Thymus (tissue), 11 donors: ENCODE measurements at regions not wholly inside any gene's neighbourhood (a gene's known extent, or its start where the extent isn't known, plus 50 kb on each side); places are given as distances from the start of the nearest gene placed in this dataset.
A peak's percentile ranks its signal among the peaks of the same experiment; 100 is the strongest.

Experiments
- DNase-seq, 9 donors: peaks; one replicate each; pipeline ENCODE4 v3.0.0-alpha.2; 2013; ENCODE audit warnings: low spot score in 9 of 9, low read depth in 6 of 9, missing footprints in 1 of 9
- H3K27ac ChIP-seq, 2 donors: one replicate each; pipeline ENCODE4 v1.5.1; 2013; ENCODE audit warnings: control low read depth in 1 of 2, low read depth in 1 of 2, low read length in 1 of 2, mild to moderate bottlenecking in 1 of 2, moderate library complexity in 1 of 2
- H3K27me3 ChIP-seq, 2 donors: one replicate each; pipeline ENCODE4 v1.5.1; 2013; ENCODE audit warnings: low read length in 1 of 2; ENCODE audit not compliant: control insufficient read depth in 2 of 2, insufficient read depth in 1 of 2
- H3K36me3 ChIP-seq, 2 donors: one replicate each; pipeline ENCODE4 v1.5.1; 2013; ENCODE audit warnings: low read length in 1 of 2, mild to moderate bottlenecking in 1 of 2, moderate library complexity in 1 of 2; ENCODE audit not compliant: control insufficient read depth in 2 of 2, insufficient read depth in 2 of 2
- H3K4me1 ChIP-seq, 2 donors: one replicate each; pipeline ENCODE4 v1.5.1; 2013; ENCODE audit warnings: low read length in 2 of 2; ENCODE audit not compliant: control insufficient read depth in 2 of 2, insufficient read depth in 2 of 2
- H3K4me3 ChIP-seq, 2 donors: one replicate each; pipeline ENCODE4 v1.5.1; 2013; ENCODE audit warnings: low read length in 2 of 2, control low read depth in 1 of 2, mild to moderate bottlenecking in 1 of 2
- H3K9me3 ChIP-seq, 2 donors: one replicate each; pipeline ENCODE4 v1.5.1; 2013; ENCODE audit warnings: low read length in 1 of 2, mild to moderate bottlenecking in 1 of 2; ENCODE audit not compliant: control insufficient read depth in 2 of 2, insufficient read depth in 1 of 2
- WGBS: extraction: QIAGEN DNeasy Blood & Tissue Kit; methylation state at CpG from one replicate; pipeline ENCODE4 v1.1.7; 2013; 5-methylcytosine and 5-hydroxymethylcytosine counted together
- donor health status: healthy.

DNA sequence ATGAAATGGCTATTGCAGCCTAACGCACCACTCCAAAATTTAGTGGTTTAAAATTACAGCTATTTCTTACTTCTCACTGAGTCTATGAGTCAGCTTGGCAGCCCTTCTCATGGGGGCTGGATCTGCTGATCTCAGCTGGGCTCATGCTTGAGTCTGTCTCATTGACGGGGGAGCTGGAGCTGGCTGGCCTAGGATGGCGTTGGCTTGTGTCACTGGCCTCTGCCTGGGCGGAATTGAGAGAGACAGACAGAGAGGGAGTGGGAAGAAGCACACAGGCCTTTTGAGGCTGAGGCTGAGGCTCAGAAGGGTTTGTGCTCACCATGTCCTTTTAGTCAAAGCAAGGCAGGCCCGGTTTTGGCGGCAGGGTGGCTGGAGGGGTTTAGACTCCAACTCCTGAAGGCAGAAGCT lies 412.1 kb upstream of the MYT1L start:
- WGBS: 96% methylated on average over 6 of the region's 6 CpGs
- peak overlapping the region; percentile 56 to 68 for H3K27ac ChIP-seq

DNA sequence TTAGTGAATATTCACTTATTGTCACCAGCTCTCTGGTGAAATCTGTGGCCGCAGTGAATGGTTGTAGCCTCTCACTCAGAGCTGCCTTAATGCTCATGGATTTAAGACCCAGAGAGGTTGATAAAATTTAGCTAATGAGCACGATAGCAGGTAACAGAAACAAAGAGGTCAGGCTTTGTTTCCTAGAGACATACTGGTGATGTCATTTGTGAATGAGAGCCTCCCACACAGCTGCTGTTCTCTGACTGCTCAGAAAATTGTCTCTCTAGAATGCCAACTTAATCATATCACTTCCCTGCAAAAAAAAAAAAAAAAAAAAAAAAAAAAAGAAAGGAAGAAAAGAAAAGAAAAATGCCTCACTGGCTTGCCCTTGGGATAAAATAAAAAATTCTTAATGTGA lies 411.7 kb upstream of the MYT1L start:
- H3K27ac ChIP-seq: no peak overlapping the region
- H3K36me3 ChIP-seq: no peaks in the 10 kb centered on the region
- H3K9me3 ChIP-seq: no peaks in the 10 kb centered on the region
- H3K4me1 ChIP-seq: no peaks in the 10 kb centered on the region
- no peak overlapping the region for H3K4me3 ChIP-seq
- no peaks in the 10 kb centered on the region for H3K27me3 ChIP-seq
- 96% methylated on average over 2 of the region's 2 CpGs for WGBS
- no peak for DNase-seq

More for the DNA sequence above, 412.1 kb upstream of the MYT1L start:
- Histone ChIP-seq H3K36me3 (no peaks in the 10 kb centered on the region), H3K9me3 (no peaks in the 10 kb centered on the region), H3K4me3 (no peak overlapping the region), H3K27me3 (no peaks in the 10 kb centered on the region), H3K4me1 (no peaks in the 10 kb centered on the region)
- no peak for DNase-seq

DNA sequence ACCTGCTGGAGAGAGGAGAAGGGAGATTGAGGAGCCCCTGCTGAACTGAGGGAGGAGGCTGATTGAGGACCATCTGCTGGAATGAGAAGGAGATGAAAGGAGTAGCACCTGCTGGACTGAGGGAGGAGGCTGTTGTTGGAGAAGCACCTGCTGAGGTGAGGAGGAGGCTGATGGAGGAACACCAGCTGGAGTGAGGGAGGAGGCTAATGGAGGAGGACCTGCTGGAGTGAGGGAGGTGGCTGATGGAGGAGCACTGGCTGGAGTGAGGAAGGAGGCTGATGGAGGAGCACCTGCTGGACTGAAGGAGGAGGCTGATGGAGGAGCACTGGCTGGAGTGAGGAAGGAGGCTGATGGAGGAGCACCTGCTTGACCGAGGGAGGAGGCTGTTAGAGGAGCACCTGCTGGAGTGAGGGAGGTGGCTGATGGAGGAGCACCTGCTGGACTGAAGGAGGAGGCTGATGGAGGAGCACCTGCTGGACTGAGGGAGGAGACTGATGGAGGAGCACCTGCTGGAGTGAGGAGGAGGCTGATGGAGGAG lies 409.2 kb upstream of the MYT1L start:
- H3K4me1 ChIP-seq: no peaks in the 10 kb centered on the region
- WGBS: 100% methylated on average over 1 of the region's 1 CpG
- DNase-seq: no peak

DNA sequence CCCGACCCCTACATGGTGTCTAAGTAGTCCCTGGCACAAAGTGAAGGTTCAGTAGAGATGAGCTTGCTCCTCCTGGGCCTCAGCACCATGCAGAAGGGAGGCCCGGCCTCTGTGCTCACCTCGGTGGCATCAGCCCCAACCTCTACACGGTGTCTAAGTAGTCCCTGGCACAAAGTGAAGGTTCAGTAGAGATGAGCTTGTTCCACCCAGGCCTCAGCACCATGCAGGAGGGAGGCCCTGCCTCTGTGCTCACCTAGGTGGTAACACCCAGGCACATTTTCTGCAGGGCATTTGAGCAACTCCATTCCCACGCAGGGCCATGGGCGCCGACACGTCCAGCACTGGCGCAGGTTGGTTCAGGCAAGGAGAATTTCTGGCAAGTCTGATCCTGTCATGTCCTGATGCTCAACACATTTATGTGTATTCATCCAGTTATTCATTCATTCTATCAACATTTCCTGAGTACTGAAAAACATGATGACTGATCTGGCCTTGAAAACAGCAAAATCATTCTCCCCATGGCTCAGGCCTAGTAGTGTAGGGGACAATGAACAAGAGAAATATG lies 408.2 kb upstream of the MYT1L start:
- Histone ChIP-seq H3K36me3 (no peaks in the 10 kb centered on the region), H3K27me3 (no peaks in the 10 kb centered on the region), H3K4me1 (no peaks in the 10 kb centered on the region), H3K9me3 (no peaks in the 10 kb centered on the region), H3K27ac (no peak overlapping the region), H3K4me3 (no peak overlapping the region)
- no peak for DNase-seq
- 95% methylated on average over 9 of the region's 9 CpGs for WGBS

More for the DNA sequence above, 409.2 kb upstream of the MYT1L start:
- Histone ChIP-seq H3K4me3 (no peak overlapping the region), H3K36me3 (no peaks in the 10 kb centered on the region), H3K27ac (no peak overlapping the region), H3K9me3 (no peaks in the 10 kb centered on the region), H3K27me3 (no peaks in the 10 kb centered on the region)

DNA sequence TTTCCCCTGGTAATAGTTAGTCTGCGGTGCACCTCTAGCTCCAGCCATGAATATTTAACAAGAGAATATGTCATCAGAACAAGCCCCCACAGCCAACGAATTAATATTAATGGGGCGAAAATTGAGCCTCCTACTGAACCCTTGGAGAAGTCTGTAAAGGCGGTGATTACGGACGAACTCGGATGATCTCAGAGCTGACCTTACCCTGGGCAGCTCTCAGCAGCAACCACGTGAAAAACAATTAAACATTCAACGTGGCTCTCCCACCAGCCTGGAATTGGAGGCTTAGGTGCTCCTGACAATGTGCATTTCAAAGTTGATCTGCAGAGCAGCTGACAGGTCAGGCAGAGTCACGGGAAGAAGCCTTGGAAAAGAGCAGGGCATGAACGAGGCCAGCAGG lies 407.6 kb upstream of the MYT1L start:
- peaks cover 0 to 3% of the 10 kb centered on the region in 2 donors for H3K27me3 ChIP-seq
- 93% methylated on average over 11 of the region's 11 CpGs for WGBS

DNA sequence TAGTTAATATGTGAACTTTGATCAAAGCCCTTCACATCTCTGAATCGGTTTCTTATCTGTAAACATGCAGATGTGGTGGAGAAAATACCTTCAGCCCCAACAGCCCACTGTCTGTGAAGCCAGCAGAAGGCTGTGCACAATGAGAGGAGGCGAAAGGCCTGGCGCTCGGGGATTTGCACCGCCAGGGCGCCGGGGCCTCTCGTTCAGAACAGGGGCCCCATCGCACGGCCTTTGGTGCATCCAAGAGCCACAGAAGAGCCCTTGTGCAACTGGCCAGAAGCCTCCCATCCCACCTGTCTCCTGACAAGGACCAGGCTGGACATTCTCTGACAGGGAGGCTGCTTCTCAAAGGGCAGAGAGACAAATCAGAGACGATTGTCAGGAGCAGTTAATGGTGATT lies 407.2 kb upstream of the MYT1L start:
- DNase-seq: no peak
- 95% methylated on average over 11 of the region's 11 CpGs for WGBS
- Histone ChIP-seq H3K4me1 (no peaks in the 10 kb centered on the region), H3K36me3 (no peaks in the 10 kb centered on the region), H3K27me3 (peaks cover 0 to 4% of the 10 kb centered on the region in 2 donors), H3K4me3 (no peak overlapping the region), H3K27ac (no peak overlapping the region), H3K9me3 (no peaks in the 10 kb centered on the region)

More for the DNA sequence above, 407.6 kb upstream of the MYT1L start:
- DNase-seq: no peak
- H3K27ac ChIP-seq: no peak overlapping the region
- H3K9me3 ChIP-seq: no peaks in the 10 kb centered on the region
- H3K4me3 ChIP-seq: no peak overlapping the region
- no peaks in the 10 kb centered on the region for H3K4me1 ChIP-seq
- no peaks in the 10 kb centered on the region for H3K36me3 ChIP-seq

DNA sequence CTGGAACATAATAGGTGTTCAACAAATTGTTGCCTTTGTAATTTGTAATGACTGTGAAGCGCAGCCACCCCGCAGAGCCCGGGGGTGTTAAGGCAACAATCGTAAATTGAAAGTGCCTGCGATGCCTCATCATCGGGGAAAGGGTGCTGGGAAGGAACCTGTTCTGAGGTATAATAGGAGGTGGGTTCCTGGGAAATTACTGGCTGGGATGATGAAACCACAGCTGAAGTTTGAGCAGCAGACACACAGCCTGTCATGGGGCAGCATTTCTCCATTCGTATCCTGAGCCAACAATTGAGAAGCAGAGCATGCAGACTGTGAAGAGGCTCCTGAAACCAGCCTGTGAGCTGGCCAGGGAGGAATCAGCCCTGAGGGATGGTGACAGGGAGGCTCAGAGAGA lies 404.0 kb upstream of the MYT1L start:
- peaks cover 0 to 4% of the 10 kb centered on the region in 2 donors for H3K27me3 ChIP-seq
- WGBS: 88% methylated on average over 7 of the region's 7 CpGs
- H3K36me3 ChIP-seq: no peaks in the 10 kb centered on the region
- H3K9me3 ChIP-seq: no peaks in the 10 kb centered on the region
- no peak for DNase-seq
- H3K4me3 ChIP-seq: no peak overlapping the region
- H3K27ac ChIP-seq: no peak overlapping the region
- no peaks in the 10 kb centered on the region for H3K4me1 ChIP-seq

DNA sequence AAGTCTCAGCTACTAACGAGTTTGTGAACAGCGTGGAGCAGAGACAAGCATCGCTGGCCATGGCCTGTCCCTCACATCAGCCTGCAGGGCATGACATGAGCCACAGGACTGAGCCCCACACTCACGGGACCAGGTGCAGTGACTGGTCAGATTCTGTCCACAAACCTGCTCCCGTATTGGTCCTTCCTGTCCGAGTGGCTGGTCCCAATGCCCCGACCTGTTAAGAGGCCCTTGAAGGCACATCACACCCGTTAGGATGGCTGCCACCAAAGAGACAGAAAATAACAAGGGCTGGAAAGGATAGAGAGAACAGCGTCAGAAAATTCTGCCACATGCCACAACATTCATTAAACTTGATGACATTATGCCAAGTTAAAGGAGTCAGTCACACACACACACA lies 403.2 kb upstream of the MYT1L start:
- no peak for DNase-seq
- WGBS: 92% methylated on average over 9 of the region's 9 CpGs
- Histone ChIP-seq H3K9me3 (no peaks in the 10 kb centered on the region), H3K4me1 (no peaks in the 10 kb centered on the region), H3K4me3 (no peak overlapping the region), H3K27me3 (peaks cover 0 to 4% of the 10 kb centered on the region in 2 donors), H3K36me3 (no peaks in the 10 kb centered on the region), H3K27ac (no peak overlapping the region)

DNA sequence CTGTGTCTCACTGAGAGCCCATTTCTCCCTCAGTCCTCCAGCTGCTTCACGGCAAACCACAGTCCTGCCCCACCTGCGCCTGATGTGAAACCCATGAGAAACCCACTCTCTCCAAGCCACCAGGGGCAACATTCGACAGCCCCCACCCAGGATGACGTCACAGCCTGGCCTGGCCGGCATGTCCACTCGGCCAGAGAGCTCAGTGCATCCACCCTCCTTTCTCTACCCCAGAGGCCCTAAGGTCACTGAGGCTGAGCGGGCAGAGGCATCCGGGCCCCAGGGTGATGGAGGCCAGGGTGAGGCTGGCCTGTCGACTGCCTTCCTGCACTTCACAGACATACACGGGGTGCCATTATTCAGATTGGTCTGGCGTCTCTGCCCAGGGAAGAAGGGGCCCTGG lies 402.7 kb upstream of the MYT1L start:
- Histone ChIP-seq H3K27me3 (peaks cover 0 to 4% of the 10 kb centered on the region in 2 donors), H3K36me3 (no peaks in the 10 kb centered on the region), H3K4me1 (no peaks in the 10 kb centered on the region), H3K27ac (no peak overlapping the region), H3K9me3 (no peaks in the 10 kb centered on the region), H3K4me3 (no peak overlapping the region)
- WGBS: 94% methylated on average over 11 of the region's 11 CpGs
- no peak for DNase-seq
